H1 (cell line): ENCODE measurements at regions not wholly inside any gene's neighbourhood (a gene's known extent, or its start where the extent isn't known, plus 50 kb on each side); places are given as distances from the start of the nearest gene placed in this dataset.

Experiments
- BRCA1 ChIP-seq: IDR thresholded peaks from 2 replicates; pipeline ENCODE4 v1.6.1; 2012; ENCODE audit warnings: low read depth, low read length, improper control_type of control experiment
- KDM1A ChIP-seq: fragments of 200-600, 300-600 bp; sonication (generic); IDR thresholded peaks from 2 replicates; pipeline ENCODE4 v1.7.1; 2016; ENCODE audit warnings: mild to moderate bottlenecking, low read length, borderline replicate concordance
- SP4 ChIP-seq: IDR thresholded peaks from 2 replicates; pipeline ENCODE4 v1.6.1; 2012; ENCODE audit warnings: low read length, inconsistent platforms

DNA sequence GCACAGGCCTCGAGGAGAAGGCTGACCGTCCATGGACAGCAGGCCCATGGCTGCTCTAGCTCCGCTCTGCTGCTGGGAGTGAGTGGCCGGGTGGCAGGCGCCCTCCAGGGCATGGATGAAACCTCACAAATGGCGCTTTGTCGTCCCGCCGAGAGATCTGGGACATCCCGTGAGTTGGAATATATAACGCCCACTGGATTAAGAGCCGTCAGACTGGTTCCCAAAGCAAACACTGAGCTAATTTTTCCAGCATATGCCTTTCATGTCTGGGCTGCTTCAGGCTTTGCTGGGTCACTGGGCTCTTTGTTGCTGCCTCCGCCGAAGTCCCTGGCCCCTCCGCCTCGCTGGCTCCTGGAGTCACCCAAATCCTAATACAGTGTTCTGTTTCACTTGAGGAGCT is 266.3 kb downstream of the FOXL1 start (continued):
- TF ChIP-seq KDM1A (no peak), BRCA1 (no peak), SP4 (no peak)
